GM23338 (cell line): ENCODE measurements at regions not wholly inside any gene's neighbourhood (a gene's known extent, or its start where the extent isn't known, plus 50 kb on each side); places are given as distances from the start of the nearest gene placed in this dataset.

Experiments
- EZH2 ChIP-seq: fragments of 200-600 bp; sonication (generic); IDR thresholded peaks from one replicate; pipeline ENCODE4 v1.8.0; 2017; ENCODE audit warnings: antibody characterized with exemption, mild to moderate bottlenecking, low read depth; ENCODE audit not compliant: unreplicated experiment
- EZH2phosphoT487 ChIP-seq: fragments of 200-600 bp; sonication (generic); IDR thresholded peaks from one replicate; pipeline ENCODE4 v1.8.1; 2018; ENCODE audit warnings: antibody characterized with exemption; ENCODE audit not compliant: unreplicated experiment

DNA sequence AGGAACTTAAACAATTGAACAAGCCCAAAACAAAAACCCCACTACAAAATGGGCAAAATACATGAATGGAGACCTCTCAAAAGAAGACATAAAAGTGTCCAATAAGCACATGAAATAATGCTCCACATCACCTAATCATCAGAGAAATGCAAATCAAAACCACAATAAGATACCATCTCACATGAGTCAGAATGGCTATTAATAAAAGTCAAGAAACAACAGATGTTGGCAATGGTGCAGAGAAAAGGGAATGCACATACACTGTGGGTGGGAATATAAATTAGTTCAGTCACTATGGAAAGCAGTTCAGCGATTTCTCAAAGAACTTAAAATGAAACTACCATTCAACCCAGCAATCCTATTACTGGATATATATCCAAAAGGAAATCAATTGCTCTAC, 337.4 kb upstream of the GRIA1 start:
- TF ChIP-seq EZH2 = no peak
- TF ChIP-seq EZH2phosphoT487 = no peak
